RWPE2 (cell line): ENCODE measurements at regions not wholly inside any gene's neighbourhood (a gene's known extent, or its start where the extent isn't known, plus 50 kb on each side); places are given as distances from the start of the nearest gene placed in this dataset.

Experiments
- ATAC-seq: fragments of 200-7000 bp; cut with Tn5 transposase; 3 replicates; pipeline ENCODE4 v1.9.1; 2021; ENCODE audit warnings: low read depth
- DNase-seq: peaks from one replicate; pipeline ENCODE4 v3.0.0-alpha.2; 2020; ENCODE audit warnings: low spot score
- H3K27ac ChIP-seq: fragments of 450-650 bp; 2 replicates; pipeline ENCODE4 v1.5.1; 2017; ENCODE audit warnings: mild to moderate bottlenecking; ENCODE audit not compliant: poor library complexity, severe bottlenecking
- H3K27me3 ChIP-seq: fragments of 250-450 bp; sonication (Bioruptor Pico); 2 replicates; pipeline ENCODE4 v1.5.1; 2021; ENCODE audit warnings: mild to moderate bottlenecking, moderate library complexity; ENCODE audit not compliant: insufficient read depth, poor library complexity, severe bottlenecking
- H3K36me3 ChIP-seq: fragments of 250-450 bp; sonication (Bioruptor Pico); 2 replicates; pipeline ENCODE4 v1.5.1; 2020; ENCODE audit warnings: low read depth, mild to moderate bottlenecking, moderate library complexity
- H3K4me1 ChIP-seq: fragments of 250-450 bp; sonication (Bioruptor Pico); 2 replicates; pipeline ENCODE4 v1.5.1; 2021; ENCODE audit warnings: mild to moderate bottlenecking, moderate library complexity; ENCODE audit not compliant: insufficient read depth, poor library complexity, severe bottlenecking
- H3K4me3 ChIP-seq: fragments of 250-450 bp; sonication (Bioruptor Pico); 2 replicates; pipeline ENCODE4 v1.5.1; 2021; ENCODE audit warnings: mild to moderate bottlenecking, moderate library complexity; ENCODE audit not compliant: severe bottlenecking
- H3K9me3 ChIP-seq: fragments of 250-450 bp; sonication (Bioruptor Pico); 2 replicates; pipeline ENCODE4 v1.5.1; 2021; ENCODE audit warnings: mild to moderate bottlenecking, moderate library complexity; ENCODE audit not compliant: severe bottlenecking
- CTCF ChIP-seq: fragments of 450-650 bp; IDR thresholded peaks from one replicate; pipeline ENCODE4 v1.5.1; 2017; ENCODE audit warnings: mild to moderate bottlenecking, moderate library complexity; ENCODE audit not compliant: poor library complexity, severe bottlenecking

- no peaks in the 10 kb centered on the region for H3K9me3 ChIP-seq
- no peak for ATAC-seq
These were observed 50.4 kb upstream of the NEO1 start for GRCh38 chr15:73001840-73002239.

GRCh38 chr15:73000293-73000692, 52.0 kb upstream of the NEO1 start:
- no peak overlapping the region for H3K4me3 ChIP-seq

More at GRCh38 chr15:73001840-73002239, 50.4 kb upstream of the NEO1 start:
- Histone ChIP-seq H3K27ac (no peak overlapping the region), H3K4me1 (peaks cover 13% of the 10 kb centered on the region), H3K36me3 (no peaks in the 10 kb centered on the region), H3K27me3 (no peaks in the 10 kb centered on the region), H3K4me3 (no peak overlapping the region)
- no peak for DNase-seq
- TF ChIP-seq CTCF, result no peak

GRCh38 chr15:72999586-72999985, 52.7 kb upstream of the NEO1 start:
- H3K4me1 ChIP-seq, result peaks cover 13% of the 10 kb centered on the region
- no peak overlapping the region for H3K4me3 ChIP-seq
- H3K9me3 ChIP-seq, result no peaks in the 10 kb centered on the region
- no peaks in the 10 kb centered on the region for H3K27me3 ChIP-seq
- no peak for TF ChIP-seq CTCF
- no peak for ATAC-seq
- no peak overlapping the region for H3K27ac ChIP-seq
- no peaks in the 10 kb centered on the region for H3K36me3 ChIP-seq
- DNase-seq, result no peak

More at GRCh38 chr15:73000293-73000692, 52.0 kb upstream of the NEO1 start:
- ATAC-seq (no peak), DNase-seq (no peak)
- peaks cover 13% of the 10 kb centered on the region for H3K4me1 ChIP-seq
- no peak for TF ChIP-seq CTCF
- no peaks in the 10 kb centered on the region for H3K36me3 ChIP-seq
- no peak overlapping the region for H3K27ac ChIP-seq
- no peaks in the 10 kb centered on the region for H3K9me3 ChIP-seq
- no peaks in the 10 kb centered on the region for H3K27me3 ChIP-seq

- Histone ChIP-seq H3K4me1 (peaks cover 13% of the 10 kb centered on the region), H3K27me3 (no peaks in the 10 kb centered on the region)
- no peak for TF ChIP-seq CTCF
These were observed 53.4 kb upstream of the NEO1 start for GRCh38 chr15:72998681-72999466.

GRCh38 chr15:72998226-72998625, 54.0 kb upstream of the NEO1 start:
- no peak for DNase-seq
- H3K36me3 ChIP-seq, result no peaks in the 10 kb centered on the region
- ATAC-seq, result peak; percentile 70
- no peak overlapping the region for H3K27ac ChIP-seq
- peaks cover 13% of the 10 kb centered on the region for H3K4me1 ChIP-seq
- H3K27me3 ChIP-seq, result no peaks in the 10 kb centered on the region
- no peak overlapping the region for H3K4me3 ChIP-seq
- no peak for TF ChIP-seq CTCF
- H3K9me3 ChIP-seq, result no peaks in the 10 kb centered on the region

More at GRCh38 chr15:72998681-72999466, 53.4 kb upstream of the NEO1 start:
- no peaks in the 10 kb centered on the region for H3K9me3 ChIP-seq
- H3K27ac ChIP-seq, result no peak overlapping the region
- DNase-seq (no peak), ATAC-seq (peak; percentile 44)
- no peaks in the 10 kb centered on the region for H3K36me3 ChIP-seq
- H3K4me3 ChIP-seq, result no peak overlapping the region
